ENCODE measurements at regions not wholly inside any gene's neighbourhood (a gene's known extent, or its start where the extent isn't known, plus 50 kb on each side); places are given as distances from the start of the nearest gene placed in this dataset.

- no peak for DNase-seq (ENCODE audit: low read depth)
- no peak overlapping the region for H3K4me3 ChIP-seq (ENCODE audit: low read depth, low read length)
- TF ChIP-seq MYC (IDR thresholded peaks at IDR 0.05; ENCODE audit: low read depth, low read length) (no peak), CTCF (IDR thresholded peaks at IDR 0.05; ENCODE audit: low read depth, low read length) (no peak)
Observed at GRCh38 chr10:52474265-52474664, 160.2 kb downstream of the DKK1 start.

- TF ChIP-seq MYC (IDR thresholded peaks at IDR 0.05; ENCODE audit: low read depth, low read length): no peak
- no peak for TF ChIP-seq POLR2A (IDR thresholded peaks at IDR 0.05; ENCODE audit: extremely low read depth, insufficient read length)
- TF ChIP-seq MAX (IDR thresholded peaks at IDR 0.05; ENCODE audit: low read depth, low read length): no peak
- no peak for TF ChIP-seq CTCF (IDR thresholded peaks at IDR 0.05; ENCODE audit: low read depth, low read length)
- no peak for DNase-seq (ENCODE audit: low read depth)
- no peak overlapping the region for H3K4me3 ChIP-seq (ENCODE audit: low read depth, low read length)
Observed at GRCh38 chr10:52477305-52477704, 163.2 kb downstream of the DKK1 start.

- no peak for DNase-seq (ENCODE audit: low read depth)
- H3K4me3 ChIP-seq (ENCODE audit: low read depth, low read length): no peak overlapping the region
- TF ChIP-seq POLR2A (IDR thresholded peaks at IDR 0.05; ENCODE audit: extremely low read depth, insufficient read length) (no peak), MAX (IDR thresholded peaks at IDR 0.05; ENCODE audit: low read depth, low read length) (no peak), MYC (IDR thresholded peaks at IDR 0.05; ENCODE audit: low read depth, low read length) (no peak), CTCF (IDR thresholded peaks at IDR 0.05; ENCODE audit: low read depth, low read length) (no peak)
Observed at GRCh38 chr10:52479567-52479966, 165.5 kb downstream of the DKK1 start.

GRCh38 chr10:52481986-52482555 lies 168.0 kb downstream of the DKK1 start:
- TF ChIP-seq CTCF (IDR thresholded peaks at IDR 0.05; ENCODE audit: low read depth, low read length) (no peak), POLR2A (IDR thresholded peaks at IDR 0.05; ENCODE audit: extremely low read depth, insufficient read length) (no peak), MYC (IDR thresholded peaks at IDR 0.05; ENCODE audit: low read depth, low read length) (no peak), MAX (IDR thresholded peaks at IDR 0.05; ENCODE audit: low read depth, low read length) (no peak)
- DNase-seq (ENCODE audit: low read depth): no peak

GRCh38 chr10:52483587-52483986 lies 169.5 kb downstream of the DKK1 start:
- TF ChIP-seq CTCF (IDR thresholded peaks at IDR 0.05; ENCODE audit: low read depth, low read length): no peak
- no peak for TF ChIP-seq MYC (IDR thresholded peaks at IDR 0.05; ENCODE audit: low read depth, low read length)
- TF ChIP-seq POLR2A (IDR thresholded peaks at IDR 0.05; ENCODE audit: extremely low read depth, insufficient read length): no peak
- TF ChIP-seq MAX (IDR thresholded peaks at IDR 0.05; ENCODE audit: low read depth, low read length): no peak
- DNase-seq (ENCODE audit: low read depth): no peak

More at GRCh38 chr10:52481986-52482555, 168.0 kb downstream of the DKK1 start:
- no peak overlapping the region for H3K4me3 ChIP-seq (ENCODE audit: low read depth, low read length)

More at GRCh38 chr10:52483587-52483986, 169.5 kb downstream of the DKK1 start:
- H3K4me3 ChIP-seq (ENCODE audit: low read depth, low read length): no peak overlapping the region

Data from NB4 (cell line).